ENCODE measurements at regions not wholly inside any gene's neighbourhood (a gene's known extent, or its start where the extent isn't known, plus 50 kb on each side); places are given as distances from the start of the nearest gene placed in this dataset.

- 77 to 87% methylated on average over 3 of the region's 3 CpGs for WGBS, 2 donors
- TF ChIP-seq CTCF (IDR thresholded peaks at IDR 0.05): no peak
- TF ChIP-seq POLR2A (IDR thresholded peaks at IDR 0.05): no peak
- intact Hi-C loops (cut with DNase I; ENCODE audit: low total_unique reads): no loop called here
- DNase-seq (ENCODE audit: low spot score in 2 of 2): no peak
- H3K4me3 ChIP-seq (ENCODE audit: low read depth, poor library complexity, severe bottlenecking): no peak overlapping the region
These were observed 1617.5 kb upstream of the TENM3 start for GRCh38 chr4:180625653-180626052.

- 58 to 67% methylated on average over 3 of the region's 3 CpGs for WGBS, 2 donors
- TF ChIP-seq POLR2A (IDR thresholded peaks at IDR 0.05): no peak
- TF ChIP-seq CTCF (IDR thresholded peaks at IDR 0.05): no peak
- no peak overlapping the region for H3K4me3 ChIP-seq (ENCODE audit: low read depth, poor library complexity, severe bottlenecking)
- intact Hi-C loops (cut with DNase I; ENCODE audit: low total_unique reads): no loop called here
- no peak for DNase-seq (ENCODE audit: low spot score in 2 of 2)
These were observed 1613.1 kb upstream of the TENM3 start for GRCh38 chr4:180630012-180630665.

- TF ChIP-seq CTCF (IDR thresholded peaks at IDR 0.05): no peak
- no peak for TF ChIP-seq POLR2A (IDR thresholded peaks at IDR 0.05)
- WGBS, 2 donors: 31 to 42% methylated on average over 1 of the region's 1 CpG
- no peak for DNase-seq (ENCODE audit: low spot score in 2 of 2)
- no peak overlapping the region for H3K4me3 ChIP-seq (ENCODE audit: low read depth, poor library complexity, severe bottlenecking)
- intact Hi-C loops (cut with DNase I; ENCODE audit: low total_unique reads): no loop called here
These were observed 1608.9 kb upstream of the TENM3 start for GRCh38 chr4:180634306-180634705.

GRCh38 chr4:180635281-180635680 lies 1607.9 kb upstream of the TENM3 start:
- WGBS, 2 donors: 72 to 81% methylated on average over 8 of the region's 8 CpGs
- intact Hi-C loops (cut with DNase I; ENCODE audit: low total_unique reads): no loop called here
- no peak overlapping the region for H3K4me3 ChIP-seq (ENCODE audit: low read depth, poor library complexity, severe bottlenecking)
- TF ChIP-seq CTCF (IDR thresholded peaks at IDR 0.05) (no peak), POLR2A (IDR thresholded peaks at IDR 0.05) (no peak)
- no peak for DNase-seq (ENCODE audit: low spot score in 2 of 2)

GRCh38 chr4:180636696-180637404 lies 1606.4 kb upstream of the TENM3 start:
- intact Hi-C loops (cut with DNase I; ENCODE audit: low total_unique reads): no loop called here
- WGBS, 2 donors: 16 to 28% methylated on average over 4 of the region's 4 CpGs
- DNase-seq (ENCODE audit: low spot score in 2 of 2): no peak
- H3K4me3 ChIP-seq (ENCODE audit: low read depth, poor library complexity, severe bottlenecking): no peak overlapping the region
- TF ChIP-seq CTCF (IDR thresholded peaks at IDR 0.05) (no peak), POLR2A (IDR thresholded peaks at IDR 0.05) (no peak)
